ENCODE measurements at regions not wholly inside any gene's neighbourhood (a gene's known extent, or its start where the extent isn't known, plus 50 kb on each side); places are given as distances from the start of the nearest gene placed in this dataset.

DNA sequence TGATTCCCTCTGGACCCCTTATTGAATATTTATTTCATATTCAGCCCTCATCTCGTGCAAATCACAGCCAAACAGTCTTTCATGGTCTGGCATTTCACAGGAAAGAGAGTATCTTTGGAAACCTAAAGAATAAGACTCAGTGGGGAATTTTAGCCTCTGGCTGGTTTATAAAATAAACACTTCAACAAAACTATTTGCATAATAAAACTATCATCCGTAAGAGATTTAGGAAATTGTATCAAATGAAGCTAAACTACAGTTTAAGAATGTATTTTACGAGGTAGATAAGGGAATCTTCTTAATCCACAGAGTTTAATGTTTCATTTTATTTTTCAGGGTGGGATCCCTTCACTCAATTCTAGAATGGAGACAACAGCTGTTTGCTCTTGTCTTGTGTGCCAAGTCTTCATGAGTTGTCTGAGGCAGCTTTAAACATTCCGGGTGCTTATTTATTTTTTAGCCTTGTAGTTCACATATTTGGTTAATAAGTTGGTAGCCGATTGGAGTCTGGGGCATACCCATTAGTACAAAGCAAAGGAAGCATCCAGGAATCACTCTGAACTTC lies 634.4 kb upstream of the KLF12 start:
- peaks cover 0 to under 1% (median 0%) of the 10 kb centered on the region in 9 donors for H3K9me3 Mint-ChIP-seq
- H3K27ac Mint-ChIP-seq: no peak overlapping the region
- no peaks in the 10 kb centered on the region for H3K36me3 Mint-ChIP-seq
- POLR2A ChIA-PET: no interaction called here
- H3K4me1 Mint-ChIP-seq: no peaks in the 10 kb centered on the region
- H3K4me3 Mint-ChIP-seq: no peak overlapping the region
- peaks cover 0 to 4% (median 3%) of the 10 kb centered on the region in 5 donors for H3K27me3 Mint-ChIP-seq
- ATAC-seq: no peak
- no peak for DNase-seq

DNA sequence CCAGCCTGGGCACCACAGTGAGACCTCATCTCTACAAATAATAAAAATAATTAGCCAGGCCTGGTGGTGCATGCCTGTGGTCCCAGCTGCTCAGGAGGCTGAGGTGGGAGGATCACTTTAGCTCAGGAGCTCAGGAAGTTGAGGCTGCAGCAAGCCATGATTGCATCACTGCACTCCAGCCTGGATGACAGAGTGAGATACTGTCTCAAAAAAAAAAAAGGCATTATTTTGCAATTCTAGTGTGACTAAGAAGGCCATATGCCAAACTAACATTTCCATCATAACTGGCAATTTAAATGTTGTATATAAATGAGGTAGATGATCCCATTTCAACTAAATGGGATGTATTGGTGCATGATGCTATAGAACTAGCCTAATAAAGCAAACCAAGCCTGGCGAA lies 632.8 kb upstream of the KLF12 start:
- DNase-seq (no peak), ATAC-seq (no peak)
- Mint-ChIP-seq H3K27me3 (peaks cover 0 to 4% (median 0%) of the 10 kb centered on the region in 5 donors), H3K9me3 (no peaks in the 10 kb centered on the region), H3K36me3 (no peaks in the 10 kb centered on the region), H3K27ac (no peak overlapping the region), H3K4me3 (no peak overlapping the region), H3K4me1 (no peaks in the 10 kb centered on the region)
- POLR2A ChIA-PET: interaction anchor here (0.9 kb wide), 1 partner anchor 10 kb away, joined by 3 read pairs; no protein-coding TSS in a partner anchor

- Mint-ChIP-seq H3K4me1 (no peaks in the 10 kb centered on the region), H3K27ac (peak overlapping the region in 1 of 10 donors; percentile 72), H3K36me3 (no peaks in the 10 kb centered on the region), H3K27me3 (peaks cover 0 to 4% (median 0%) of the 10 kb centered on the region in 5 donors), H3K9me3 (no peaks in the 10 kb centered on the region), H3K4me3 (no peak overlapping the region)
- POLR2A ChIA-PET: no interaction called here
- no peak for DNase-seq
- ATAC-seq: no peak
Observed at GRCh38 chr13:74765955-74766354, 631.8 kb upstream of the KLF12 start.

- POLR2A ChIA-PET: no interaction called here
- DNase-seq (no peak), ATAC-seq (no peak)
- no peaks in the 10 kb centered on the region for H3K36me3 Mint-ChIP-seq
- peaks cover 0 to 4% (median 0%) of the 10 kb centered on the region in 5 donors for H3K27me3 Mint-ChIP-seq
- no peaks in the 10 kb centered on the region for H3K9me3 Mint-ChIP-seq
- H3K4me3 Mint-ChIP-seq: no peak overlapping the region
- no peak overlapping the region for H3K27ac Mint-ChIP-seq
- H3K4me1 Mint-ChIP-seq: no peaks in the 10 kb centered on the region
Observed at GRCh38 chr13:74761801-74762757, 627.9 kb upstream of the KLF12 start.

- Mint-ChIP-seq H3K36me3 (no peaks in the 10 kb centered on the region), H3K4me3 (no peak overlapping the region), H3K27ac (peak overlapping the region in 3 of 10 donors; percentile 1 to 72 (median 66)), H3K9me3 (peaks cover 0 to 4% (median 0%) of the 10 kb centered on the region in 9 donors), H3K27me3 (peaks cover 0 to 4% (median 2%) of the 10 kb centered on the region in 5 donors), H3K4me1 (no peaks in the 10 kb centered on the region)
- ATAC-seq (no peak), DNase-seq (no peak)
- POLR2A ChIA-PET: interaction anchor here (0.6 kb wide), 1 partner anchor 9 kb away, joined by 5 read pairs; no protein-coding TSS in a partner anchor
Observed at GRCh38 chr13:74758188-74758587, 624.0 kb upstream of the KLF12 start.

DNA sequence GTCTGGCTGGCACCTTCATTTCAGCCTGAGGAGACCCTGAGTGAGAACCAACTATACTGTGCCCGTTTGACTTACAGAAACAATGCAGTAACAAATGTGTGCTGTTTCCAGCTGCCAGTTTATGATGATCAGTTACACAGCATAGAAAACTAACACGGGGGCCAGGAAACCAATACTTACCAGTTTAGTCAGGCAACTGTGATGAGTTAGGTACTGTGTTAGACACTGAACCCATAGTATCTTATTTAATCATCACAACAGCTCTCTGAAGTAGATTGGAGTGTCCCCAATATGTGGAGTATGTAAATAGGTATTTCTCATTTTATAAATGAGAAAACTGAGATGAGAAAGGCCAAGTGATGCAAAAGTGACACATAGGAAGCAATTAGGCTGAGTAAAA lies 620.9 kb upstream of the KLF12 start:
- peaks cover 0 to 4% (median 2%) of the 10 kb centered on the region in 5 donors for H3K27me3 Mint-ChIP-seq
- no peak overlapping the region for H3K27ac Mint-ChIP-seq
- H3K4me3 Mint-ChIP-seq: no peak overlapping the region
- no peaks in the 10 kb centered on the region for H3K4me1 Mint-ChIP-seq
- no peak for ATAC-seq
- peaks cover 0 to 4% (median 0%) of the 10 kb centered on the region in 9 donors for H3K9me3 Mint-ChIP-seq
- no peak for DNase-seq
- H3K36me3 Mint-ChIP-seq: no peaks in the 10 kb centered on the region
- POLR2A ChIA-PET: no interaction called here

DNA sequence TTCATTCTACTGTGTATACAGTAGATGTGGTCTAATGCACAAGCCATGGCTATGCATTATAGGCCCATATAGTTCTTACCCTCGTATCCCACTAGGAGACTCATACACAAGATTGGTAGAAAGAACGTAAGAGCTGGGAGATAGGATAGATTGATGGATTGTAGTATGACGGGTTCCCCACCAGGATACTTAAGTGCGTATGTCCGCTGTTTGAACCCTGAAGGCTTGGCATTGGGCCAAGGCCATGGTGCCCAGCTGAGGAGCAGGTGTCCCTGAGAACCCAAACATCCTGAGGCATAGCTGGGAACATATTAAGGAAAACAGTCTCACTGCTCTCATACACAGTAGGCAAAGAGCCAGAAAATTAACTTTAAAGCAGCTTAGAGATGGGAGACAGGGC lies 617.5 kb upstream of the KLF12 start:
- no peak overlapping the region for H3K27ac Mint-ChIP-seq
- peaks cover 0 to 4% (median 0%) of the 10 kb centered on the region in 9 donors for H3K9me3 Mint-ChIP-seq
- H3K4me1 Mint-ChIP-seq: no peaks in the 10 kb centered on the region
- no peaks in the 10 kb centered on the region for H3K36me3 Mint-ChIP-seq
- POLR2A ChIA-PET: no interaction called here
- no peak overlapping the region for H3K4me3 Mint-ChIP-seq
- peaks cover 0 to 7% (median 2%) of the 10 kb centered on the region in 5 donors for H3K27me3 Mint-ChIP-seq
- DNase-seq (no peak), ATAC-seq (no peak)

DNA sequence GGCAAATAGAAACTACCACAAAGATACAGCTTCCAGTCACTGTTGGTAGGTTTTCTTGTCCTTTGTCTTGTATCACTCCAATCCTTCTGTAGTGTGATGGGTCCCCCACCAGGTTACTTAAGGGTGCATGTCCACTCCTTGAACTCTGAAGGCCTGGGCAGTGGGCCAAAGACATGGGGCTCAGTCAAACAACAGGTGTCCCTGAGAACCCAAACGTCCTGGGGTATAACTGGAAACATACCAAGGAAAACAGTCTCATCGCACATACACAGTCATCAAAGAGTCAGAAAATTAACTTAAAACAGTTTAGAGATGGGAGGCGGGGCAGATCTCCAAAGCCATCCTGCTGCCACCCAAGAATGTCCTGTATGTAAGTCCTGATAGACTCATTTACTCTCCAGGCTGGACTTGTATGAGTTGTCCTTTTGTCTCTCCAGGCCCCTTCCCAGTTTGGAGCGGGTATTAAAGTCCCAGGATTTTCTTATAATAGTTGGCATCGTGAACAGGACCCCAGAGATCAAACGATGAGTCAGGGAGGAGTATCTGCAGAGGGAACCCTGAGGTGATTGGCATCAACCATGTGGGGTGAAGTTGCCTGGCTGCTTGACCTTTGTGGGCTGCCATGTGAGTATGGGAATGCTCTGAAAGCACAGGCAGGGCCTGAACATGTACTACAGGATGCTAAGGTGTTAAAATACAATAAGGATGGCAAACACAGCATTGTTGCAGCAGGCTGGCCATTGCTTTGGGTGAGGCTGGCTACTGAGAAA lies 613.2 kb upstream of the KLF12 start:
- ATAC-seq: no peak
- H3K36me3 Mint-ChIP-seq: no peaks in the 10 kb centered on the region
- no peaks in the 10 kb centered on the region for H3K4me1 Mint-ChIP-seq
- H3K9me3 Mint-ChIP-seq: no peaks in the 10 kb centered on the region
- peaks cover 0 to 3% (median 0%) of the 10 kb centered on the region in 5 donors for H3K27me3 Mint-ChIP-seq
- POLR2A ChIA-PET: no interaction called here
- no peak overlapping the region for H3K27ac Mint-ChIP-seq
- no peak for DNase-seq
- no peak overlapping the region for H3K4me3 Mint-ChIP-seq

- Mint-ChIP-seq H3K4me1 (no peaks in the 10 kb centered on the region), H3K36me3 (no peaks in the 10 kb centered on the region), H3K9me3 (no peaks in the 10 kb centered on the region), H3K27ac (no peak overlapping the region), H3K4me3 (no peak overlapping the region), H3K27me3 (peaks cover 0 to 3% (median 0%) of the 10 kb centered on the region in 5 donors)
- DNase-seq (no peak), ATAC-seq (no peak)
- POLR2A ChIA-PET: no interaction called here
Observed at GRCh38 chr13:74743992-74744391, 609.8 kb upstream of the KLF12 start.

DNA sequence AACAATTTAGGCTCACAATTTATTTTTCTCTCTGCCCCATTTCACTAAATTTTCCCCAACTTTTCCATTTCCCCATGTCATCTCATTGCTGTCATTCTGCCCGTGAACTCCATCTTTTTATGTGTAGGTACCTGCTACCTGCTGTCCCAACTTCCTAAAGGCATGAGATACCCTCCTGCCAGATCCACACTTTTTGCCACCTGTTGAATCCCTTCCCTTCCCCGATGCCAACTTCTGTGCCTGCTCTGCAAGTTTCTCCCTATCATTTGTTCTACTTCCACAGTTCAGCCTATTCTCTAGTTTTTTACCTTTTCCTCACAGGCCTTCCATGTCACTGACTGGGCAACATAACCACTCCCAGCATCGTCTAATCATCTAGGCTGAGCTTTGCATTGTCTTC lies 607.5 kb upstream of the KLF12 start:
- Mint-ChIP-seq H3K4me1 (no peaks in the 10 kb centered on the region), H3K9me3 (no peaks in the 10 kb centered on the region), H3K27me3 (peaks cover 0 to 10% (median 2%) of the 10 kb centered on the region in 5 donors), H3K4me3 (no peak overlapping the region), H3K36me3 (no peaks in the 10 kb centered on the region), H3K27ac (no peak overlapping the region)
- no peak for DNase-seq
- POLR2A ChIA-PET: no interaction called here
- ATAC-seq: no peak

- H3K4me3 Mint-ChIP-seq: no peak overlapping the region
- H3K9me3 Mint-ChIP-seq: peaks cover 0 to 10% (median 0%) of the 10 kb centered on the region in 9 donors
- H3K4me1 Mint-ChIP-seq: no peaks in the 10 kb centered on the region
- H3K36me3 Mint-ChIP-seq: no peaks in the 10 kb centered on the region
- POLR2A ChIA-PET: no interaction called here
- H3K27me3 Mint-ChIP-seq: peaks cover 0 to 24% (median 5%) of the 10 kb centered on the region in 5 donors
- DNase-seq (no peak), ATAC-seq (no peak)
- no peak overlapping the region for H3K27ac Mint-ChIP-seq
Observed at GRCh38 chr13:74732736-74733385, 598.7 kb upstream of the KLF12 start.

DNA sequence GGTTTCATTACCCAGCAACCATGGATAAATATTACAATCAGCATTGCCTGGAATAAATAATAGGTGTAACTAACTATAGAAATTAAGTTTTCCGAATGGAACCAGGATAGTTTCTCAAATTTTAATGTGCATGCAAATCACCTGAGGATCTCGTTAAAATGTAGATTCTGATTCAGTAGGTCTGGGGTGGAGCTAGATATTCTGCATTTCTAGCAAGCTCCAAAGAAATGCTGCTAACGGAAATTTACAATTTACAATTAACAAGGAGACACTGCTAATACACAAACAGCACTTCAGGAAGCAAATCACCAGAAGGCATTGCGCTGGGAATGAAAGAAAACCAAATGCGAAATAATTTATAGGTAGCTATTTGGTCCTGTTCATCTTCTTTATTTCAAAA lies 597.5 kb upstream of the KLF12 start:
- peaks cover 0 to 14% (median under 1%) of the 10 kb centered on the region in 5 donors for H3K27me3 Mint-ChIP-seq

More for the DNA sequence above, 597.5 kb upstream of the KLF12 start:
- no peak overlapping the region for H3K27ac Mint-ChIP-seq
- H3K4me1 Mint-ChIP-seq: no peaks in the 10 kb centered on the region
- peaks cover 0 to 10% (median 0%) of the 10 kb centered on the region in 9 donors for H3K9me3 Mint-ChIP-seq
- H3K36me3 Mint-ChIP-seq: no peaks in the 10 kb centered on the region
- DNase-seq (no peak), ATAC-seq (no peak)
- no peak overlapping the region for H3K4me3 Mint-ChIP-seq
- POLR2A ChIA-PET: no interaction called here
